ENCODE measurements at regions not wholly inside any gene's neighbourhood (a gene's known extent, or its start where the extent isn't known, plus 50 kb on each side); places are given as distances from the start of the nearest gene placed in this dataset.
"Not testable (repeated sequence)": the region's sequence is repeated elsewhere in the genome, so short reads cannot be mapped to it uniquely, and the experiment has no call there.

DNA sequence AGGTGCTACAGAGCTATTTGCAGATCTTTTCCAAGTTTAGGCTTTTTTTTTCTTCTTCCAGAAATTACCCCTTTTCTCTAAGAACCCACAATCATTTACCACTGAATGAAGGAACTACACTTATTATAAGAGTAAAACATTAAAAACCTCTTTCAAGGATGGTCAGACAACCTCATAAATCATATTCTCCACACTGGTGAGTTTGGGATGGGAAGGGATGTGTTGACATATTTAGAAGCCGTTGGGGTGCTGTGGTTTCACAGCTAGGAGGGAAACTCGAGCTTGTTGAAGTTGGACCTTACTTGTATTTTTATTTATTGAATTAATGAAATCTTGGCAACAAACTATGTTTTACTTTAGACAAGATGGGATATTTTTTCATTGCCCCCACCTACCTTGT lies 289.4 kb upstream of the MEIS1 start:
- DNase-seq (ENCODE audit: low read depth): no peak
- TF ChIP-seq, protein P1, sequence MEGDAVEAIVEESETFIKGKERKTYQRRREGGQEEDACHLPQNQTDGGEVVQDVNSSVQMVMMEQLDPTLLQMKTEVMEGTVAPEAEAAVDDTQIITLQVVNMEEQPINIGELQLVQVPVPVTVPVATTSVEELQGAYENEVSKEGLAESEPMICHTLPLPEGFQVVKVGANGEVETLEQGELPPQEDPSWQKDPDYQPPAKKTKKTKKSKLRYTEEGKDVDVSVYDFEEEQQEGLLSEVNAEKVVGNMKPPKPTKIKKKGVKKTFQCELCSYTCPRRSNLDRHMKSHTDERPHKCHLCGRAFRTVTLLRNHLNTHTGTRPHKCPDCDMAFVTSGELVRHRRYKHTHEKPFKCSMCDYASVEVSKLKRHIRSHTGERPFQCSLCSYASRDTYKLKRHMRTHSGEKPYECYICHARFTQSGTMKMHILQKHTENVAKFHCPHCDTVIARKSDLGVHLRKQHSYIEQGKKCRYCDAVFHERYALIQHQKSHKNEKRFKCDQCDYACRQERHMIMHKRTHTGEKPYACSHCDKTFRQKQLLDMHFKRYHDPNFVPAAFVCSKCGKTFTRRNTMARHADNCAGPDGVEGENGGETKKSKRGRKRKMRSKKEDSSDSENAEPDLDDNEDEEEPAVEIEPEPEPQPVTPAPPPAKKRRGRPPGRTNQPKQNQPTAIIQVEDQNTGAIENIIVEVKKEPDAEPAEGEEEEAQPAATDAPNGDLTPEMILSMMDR (IDR thresholded peaks at IDR 0.05; ENCODE audit: control insufficient read depth, extremely low read depth, insufficient read depth): no peak
- no peak overlapping the region for H3K4me3 ChIP-seq (ENCODE audit: low read depth, low read length)

DNA sequence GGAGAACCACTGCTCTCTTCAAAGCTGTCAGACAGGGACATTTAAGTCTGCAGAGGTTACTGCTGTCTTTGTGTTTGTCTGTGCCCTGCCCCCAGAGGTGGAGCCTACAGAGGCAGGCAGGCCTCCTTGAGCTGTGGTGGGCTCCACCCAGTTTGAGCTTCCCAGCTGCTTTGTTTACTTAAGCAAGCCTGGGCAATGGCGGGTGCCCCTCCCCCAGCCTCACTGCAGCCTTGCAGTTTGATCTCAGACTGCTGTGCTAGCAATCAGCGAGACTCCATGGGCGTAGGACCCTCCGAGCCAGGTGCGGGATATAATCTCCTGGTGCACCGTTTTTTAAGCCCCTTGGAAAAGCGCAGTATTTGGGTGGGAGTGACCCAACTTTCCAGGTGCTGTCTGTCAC lies 290.6 kb upstream of the MEIS1 start:
- DNase-seq (ENCODE audit: low read depth): not testable (repeated sequence)

DNA sequence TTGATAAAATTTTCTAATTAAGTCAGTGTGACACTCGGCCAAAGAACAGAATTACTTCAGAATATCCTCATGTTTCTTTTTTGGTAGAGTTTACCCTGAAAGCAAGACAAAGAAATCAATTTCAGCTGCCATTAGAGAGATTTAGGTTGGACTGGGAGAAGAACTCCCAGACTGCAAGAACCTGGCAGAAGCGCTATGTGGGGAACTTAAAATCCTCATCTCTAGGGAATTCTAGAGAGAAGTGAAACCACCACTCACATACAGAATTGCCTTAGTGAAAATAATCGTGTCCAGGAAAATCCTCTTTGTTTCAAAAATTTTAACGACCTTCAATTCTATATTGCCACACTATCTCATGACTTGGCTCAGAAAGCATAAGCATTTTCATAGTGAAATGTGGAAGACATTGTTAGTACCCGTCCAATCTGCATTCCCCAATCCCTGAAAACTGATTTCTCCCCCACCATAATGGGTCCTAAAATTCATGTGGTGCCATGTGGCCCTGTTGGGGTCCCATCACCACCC lies 297.3 kb upstream of the MEIS1 start:
- TF ChIP-seq, protein P1 (IDR thresholded peaks at IDR 0.05; ENCODE audit: control insufficient read depth, extremely low read depth, insufficient read depth): no peak
- DNase-seq (ENCODE audit: low read depth): no peak
- H3K4me3 ChIP-seq (ENCODE audit: low read depth, low read length): no peak overlapping the region

More for the DNA sequence above, 290.6 kb upstream of the MEIS1 start:
- not testable (repeated sequence) for H3K4me3 ChIP-seq (ENCODE audit: low read depth, low read length)

DNA sequence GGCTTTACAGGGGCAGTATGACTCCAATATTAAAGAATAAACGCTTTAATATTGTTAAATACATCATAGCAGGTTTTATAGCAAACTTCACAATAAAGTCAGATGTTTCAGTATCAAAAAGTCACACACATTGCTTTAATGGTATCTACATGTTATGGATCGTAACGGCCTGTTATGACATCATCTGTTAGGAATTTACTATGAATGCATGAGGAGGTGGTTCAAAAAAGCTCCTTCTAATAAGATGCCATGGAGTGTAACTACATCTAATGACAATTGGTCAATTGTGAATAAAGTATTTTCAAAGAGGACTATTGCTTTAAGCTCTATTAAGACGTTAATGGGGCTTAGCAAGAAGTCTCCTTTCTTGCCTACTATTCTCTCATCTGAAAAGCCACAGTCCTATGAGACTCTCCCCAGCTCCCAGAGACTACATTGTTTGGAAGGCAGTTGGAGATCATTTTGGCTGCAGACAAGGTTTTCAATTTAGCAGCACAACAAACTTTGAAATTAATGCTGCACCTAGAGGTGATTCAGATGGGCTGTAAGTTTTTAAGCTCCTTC lies 300.7 kb upstream of the MEIS1 start:
- H3K4me3 ChIP-seq (ENCODE audit: low read depth, low read length): no peak overlapping the region
- DNase-seq (ENCODE audit: low read depth): no peak
- TF ChIP-seq, protein P1 (IDR thresholded peaks at IDR 0.05; ENCODE audit: control insufficient read depth, extremely low read depth, insufficient read depth): no peak

DNA sequence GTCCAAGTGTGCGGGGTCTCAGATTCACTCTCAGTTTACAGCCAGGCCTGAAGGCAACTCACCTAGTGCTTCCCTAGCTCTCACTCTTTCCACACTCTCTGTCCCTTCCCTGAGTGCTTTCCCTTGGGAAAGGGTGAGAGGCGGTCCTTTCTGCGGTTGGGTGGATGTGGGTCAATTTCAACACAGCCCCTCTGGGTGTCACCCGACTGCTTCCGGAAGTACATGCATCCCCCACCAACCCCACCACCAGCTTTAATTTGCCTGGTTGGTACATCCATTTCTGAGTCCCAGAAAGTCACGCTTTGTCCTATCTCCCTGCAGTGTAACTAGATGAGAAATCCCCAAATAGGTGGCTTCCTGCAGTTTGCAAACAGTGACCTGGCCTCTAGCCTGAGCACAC lies 307.3 kb upstream of the MEIS1 start:
- H3K4me3 ChIP-seq (ENCODE audit: low read depth, low read length): no peak overlapping the region
- TF ChIP-seq, protein P1 (IDR thresholded peaks at IDR 0.05; ENCODE audit: control insufficient read depth, extremely low read depth, insufficient read depth): no peak
- DNase-seq (ENCODE audit: low read depth): no peak

DNA sequence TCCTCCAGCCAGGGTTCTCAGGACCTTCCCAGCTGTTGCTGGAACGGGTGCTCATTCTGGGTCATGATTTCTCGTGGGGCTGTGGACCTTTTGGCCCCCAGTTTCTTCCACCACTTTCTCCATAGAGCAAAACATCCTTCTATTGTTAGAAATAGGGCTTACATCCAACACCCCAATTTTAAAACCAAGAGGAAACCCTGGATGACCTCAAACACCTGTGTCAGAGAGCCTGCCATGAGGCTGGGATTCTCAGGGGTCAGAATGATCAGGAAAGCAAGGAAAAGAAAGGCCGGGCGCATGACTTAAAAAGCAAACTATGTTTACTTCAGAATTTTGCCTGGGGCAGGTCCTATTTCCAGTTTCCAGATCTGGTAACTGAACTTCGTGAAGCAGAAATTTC lies 307.9 kb upstream of the MEIS1 start:
- DNase-seq (ENCODE audit: low read depth): no peak
- H3K4me3 ChIP-seq (ENCODE audit: low read depth, low read length): no peak overlapping the region
- TF ChIP-seq, protein P1 (IDR thresholded peaks at IDR 0.05; ENCODE audit: control insufficient read depth, extremely low read depth, insufficient read depth): no peak

DNA sequence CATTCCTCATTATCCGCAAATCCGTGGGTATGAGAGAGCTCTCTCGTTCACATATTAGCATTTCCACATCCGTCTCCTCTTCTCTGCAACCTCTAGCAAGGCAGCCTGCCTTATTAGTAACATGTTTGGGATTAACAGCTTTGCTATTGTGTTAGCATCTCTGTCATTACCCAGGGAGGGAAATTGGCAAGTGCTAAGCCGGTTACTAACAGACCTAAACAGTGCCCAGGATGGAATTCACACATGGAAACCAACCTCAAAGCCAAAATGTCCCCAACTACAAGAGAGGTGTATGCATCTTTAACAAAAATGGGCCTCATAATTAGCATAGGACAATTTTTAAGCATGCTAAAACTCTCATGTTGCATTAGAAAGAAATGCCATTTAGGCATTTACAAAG lies 309.0 kb upstream of the MEIS1 start:
- TF ChIP-seq, protein P1 (IDR thresholded peaks at IDR 0.05; ENCODE audit: control insufficient read depth, extremely low read depth, insufficient read depth): no peak
- no peak overlapping the region for H3K4me3 ChIP-seq (ENCODE audit: low read depth, low read length)
- no peak for DNase-seq (ENCODE audit: low read depth)

All from LNCaP clone FGC (cell line).